SU-DHL-6 (cell line): ENCODE measurements at regions not wholly inside any gene's neighbourhood (a gene's known extent, or its start where the extent isn't known, plus 50 kb on each side); places are given as distances from the start of the nearest gene placed in this dataset.

Experiments used
- CTCF ChIP-seq: fragments of 200-600 bp; sonication (generic); IDR thresholded peaks from one replicate; pipeline ENCODE4 v1.5.1; 2017; ENCODE audit warnings: antibody characterized with exemption, mild to moderate bottlenecking, low read length, moderate library complexity; ENCODE audit not compliant: insufficient read depth, poor library complexity, severe bottlenecking
- EZH2phosphoT487 ChIP-seq: fragments of 200-600 bp; sonication (generic), shearing (Covaris generic); conservative IDR thresholded peaks from 2 replicates; pipeline ENCODE4 v1.6.1; 2018; ENCODE audit warnings: mild to moderate bottlenecking, antibody characterized with exemption, low read length, moderate library complexity, mixed read lengths

GRCh38 chr1:87501738-87502137 lies 173.1 kb downstream of the LMO4 start:
- no peak for TF ChIP-seq CTCF
- TF ChIP-seq EZH2phosphoT487, result no peak
